GM23338 (cell line): ENCODE measurements at regions not wholly inside any gene's neighbourhood (a gene's known extent, or its start where the extent isn't known, plus 50 kb on each side); places are given as distances from the start of the nearest gene placed in this dataset.

Source experiments
- ATAC-seq: fragments of 200-7000 bp; cut with Tn5 transposase; 3 replicates; pipeline ENCODE4 v1.9.1; 2020
- DNase-seq: peaks from one replicate; pipeline ENCODE4 v3.0.0-alpha.2; 2015; ENCODE audit warnings: low spot score
- H2AFZ ChIP-seq: fragments of 200-600 bp; sonication (generic); 2 replicates; pipeline ENCODE4 v1.8.0; 2016; ENCODE audit warnings: antibody characterized with exemption, mild to moderate bottlenecking, moderate library complexity
- H3F3A ChIP-seq: fragments of 200-600 bp; sonication (generic); replicated peaks from 2 replicates; pipeline ENCODE4 v1.8.0; 2017; ENCODE audit warnings: antibody characterized with exemption, mixed run types, low read depth
- H3K27ac ChIP-seq: fragments of 200-600 bp; sonication (generic); 2 replicates; pipeline ENCODE4 v1.6.1; 2016; ENCODE audit warnings: low read depth
- H3K27me3 ChIP-seq: fragments of 200-600 bp; sonication (generic); 2 replicates; pipeline ENCODE4 v1.8.0; 2016; ENCODE audit warnings: mild to moderate bottlenecking, mixed run types, moderate library complexity; ENCODE audit not compliant: insufficient read depth
- H3K36me3 ChIP-seq: fragments of 200-600 bp; sonication (generic); 2 replicates; pipeline ENCODE4 v1.8.0; 2016; ENCODE audit warnings: mild to moderate bottlenecking; ENCODE audit not compliant: insufficient read depth
- H3K4me1 ChIP-seq: fragments of 200-600 bp; sonication (generic); 2 replicates; pipeline ENCODE4 v1.8.0; 2016; ENCODE audit warnings: mild to moderate bottlenecking, moderate library complexity; ENCODE audit not compliant: insufficient read depth
- H3K4me2 ChIP-seq: fragments of 200-600 bp; sonication (generic); 2 replicates; pipeline ENCODE4 v1.7.1; 2017; ENCODE audit warnings: mixed run types
- H3K4me3 ChIP-seq: fragments of 200-600 bp; sonication (generic); 2 replicates; pipeline ENCODE4 v1.6.1; 2016; ENCODE audit warnings: mixed run types
- H3K79me2 ChIP-seq: fragments of 200-600 bp; sonication (generic); replicated peaks from 2 replicates; pipeline ENCODE4 v1.8.0; 2017; ENCODE audit warnings: mild to moderate bottlenecking; ENCODE audit not compliant: insufficient read depth
- H3K9me2 ChIP-seq: fragments of 200-600 bp; sonication (generic); 2 replicates; pipeline ENCODE4 v1.8.0; 2017; ENCODE audit not compliant: insufficient read depth
- H4K20me1 ChIP-seq: fragments of 200-600 bp; sonication (generic); replicated peaks from 2 replicates; pipeline ENCODE4 v1.8.0; 2017; ENCODE audit warnings: mild to moderate bottlenecking; ENCODE audit not compliant: insufficient read depth
- H3K27ac Mint-ChIP-seq: 2 replicates; pipeline ENCODE4 v1.8.0; 2020; ENCODE audit warnings: inconsistent platforms, mild to moderate bottlenecking, moderate library complexity, mixed read lengths
- H3K27me3 Mint-ChIP-seq: 3 replicates; pipeline ENCODE4 v1.8.0; 2022; ENCODE audit warnings: low read depth, mild to moderate bottlenecking, moderate library complexity, mixed read lengths, inconsistent platforms; ENCODE audit not compliant: insufficient read depth, poor library complexity
- H3K36me3 Mint-ChIP-seq: 3 replicates; pipeline ENCODE4 v1.8.0; 2021; ENCODE audit warnings: low read depth, mild to moderate bottlenecking, inconsistent platforms, moderate library complexity, mixed read lengths
- H3K4me1 Mint-ChIP-seq: 3 replicates; pipeline ENCODE4 v1.8.0; 2020; ENCODE audit warnings: mild to moderate bottlenecking, inconsistent platforms, mixed read lengths
- H3K4me3 Mint-ChIP-seq: 3 replicates; pipeline ENCODE4 v1.8.0; 2021; ENCODE audit warnings: moderate library complexity, mild to moderate bottlenecking, inconsistent platforms, mixed read lengths
- H3K9me3 Mint-ChIP-seq: 3 replicates; pipeline ENCODE4 v1.8.0; 2020; ENCODE audit warnings: moderate library complexity, mild to moderate bottlenecking, inconsistent platforms, mixed read lengths
- CREB1 ChIP-seq: fragments of 250-450 bp; sonication (Bioruptor Pico); IDR thresholded peaks from 2 replicates; pipeline ENCODE4 v1.5.0; 2020; ENCODE audit warnings: low read depth, mild to moderate bottlenecking, moderate library complexity
- CTCF ChIP-seq, 2 experiments: fragments of 200-600 bp in 1 of 2; sonication (generic) in 1 of 2; conservative IDR thresholded peaks; 2 replicates each; pipeline versions ENCODE4 v1.5.1 to v1.6.1; 2016 to 2017; ENCODE audit warnings: antibody characterized with exemption in 2 of 2, low read depth in 2 of 2, mild to moderate bottlenecking in 2 of 2, moderate library complexity in 1 of 2
- EZH2 ChIP-seq: fragments of 200-600 bp; sonication (generic); IDR thresholded peaks from one replicate; pipeline ENCODE4 v1.8.0; 2017; ENCODE audit warnings: antibody characterized with exemption, mild to moderate bottlenecking, low read depth; ENCODE audit not compliant: unreplicated experiment
- EZH2phosphoT487 ChIP-seq: fragments of 200-600 bp; sonication (generic); IDR thresholded peaks from one replicate; pipeline ENCODE4 v1.8.1; 2018; ENCODE audit warnings: antibody characterized with exemption; ENCODE audit not compliant: unreplicated experiment
- JUNB ChIP-seq: IDR thresholded peaks from one replicate; pipeline ENCODE4 v1.6.1; 2016; ENCODE audit warnings: antibody characterized with exemption; ENCODE audit not compliant: unreplicated experiment
- NANOG ChIP-seq: IDR thresholded peaks from 2 replicates; pipeline ENCODE4 v1.6.1; 2016; ENCODE audit warnings: antibody characterized with exemption, borderline replicate concordance
- POLR2AphosphoS5 ChIP-seq: IDR thresholded peaks from 2 replicates; pipeline ENCODE4 v1.6.1; 2016; ENCODE audit warnings: antibody characterized with exemption, low read depth
- STAT1 ChIP-seq: IDR thresholded peaks from one replicate; pipeline ENCODE4 v1.6.1; 2016; ENCODE audit warnings: antibody characterized with exemption; ENCODE audit not compliant: unreplicated experiment
- ZNF114 ChIP-seq: fragments of 250-450 bp; sonication (Bioruptor Pico); IDR thresholded peaks from 2 replicates; pipeline ENCODE4 v1.5.0; 2020; ENCODE audit warnings: mild to moderate bottlenecking, moderate library complexity
- ZNF331 ChIP-seq: fragments of 250-450 bp; sonication (Bioruptor Pico); IDR thresholded peaks from 2 replicates; pipeline ENCODE4 v1.5.0; 2020; ENCODE audit warnings: low read depth, mild to moderate bottlenecking, moderate library complexity
- TF ChIP-seq, protein P1 (sequence below): IDR thresholded peaks from 2 replicates; pipeline ENCODE4 v1.6.1; 2016; ENCODE audit warnings: antibody characterized with exemption
- TF ChIP-seq, protein P2 (sequence below): IDR thresholded peaks from one replicate; pipeline ENCODE4 v1.6.1; 2018; ENCODE audit warnings: antibody characterized with exemption; ENCODE audit not compliant: unreplicated experiment
- TF ChIP-seq, protein P3 (sequence below): fragments of 250-450 bp; sonication (Bioruptor Pico); IDR thresholded peaks from 2 replicates; pipeline ENCODE4 v1.5.0; 2020; ENCODE audit warnings: mild to moderate bottlenecking, moderate library complexity

DNA sequence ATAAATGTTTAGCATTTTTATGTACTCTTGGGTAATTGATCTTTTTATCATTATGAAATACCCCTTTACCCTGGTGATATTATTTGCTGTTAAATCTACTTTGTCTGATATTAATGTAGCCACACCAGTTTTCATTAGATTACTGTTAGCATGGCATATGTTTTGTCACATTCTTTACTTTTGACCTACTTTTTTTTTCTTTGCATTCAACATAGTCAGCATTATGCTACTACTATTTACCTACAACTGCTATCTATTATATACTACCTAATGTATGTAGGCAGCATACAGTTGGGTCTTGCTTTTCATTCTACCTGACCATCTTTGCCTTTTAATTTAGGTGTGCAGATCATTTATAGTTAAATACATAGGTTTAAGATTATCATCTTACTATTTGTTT lies 1429.6 kb upstream of the ALCAM start:
- DNase-seq (no peak), ATAC-seq (no peak)
- Histone ChIP-seq H3K9me2 (no peaks in the 10 kb centered on the region), H3K4me3 (no peak overlapping the region), H2AFZ (no peak overlapping the region), H4K20me1 (no peaks in the 10 kb centered on the region), H3K36me3 (no peaks in the 10 kb centered on the region), H3K27me3 (no peaks in the 10 kb centered on the region), H3F3A (no peaks in the 10 kb centered on the region), H3K79me2 (no peaks in the 10 kb centered on the region), H3K4me1 (no peaks in the 10 kb centered on the region), H3K4me2 (no peak overlapping the region), H3K27ac (no peak overlapping the region)
- Mint-ChIP-seq H3K27me3 (no peaks in the 10 kb centered on the region), H3K27ac (no peak overlapping the region), H3K4me3 (no peak overlapping the region), H3K4me1 (no peaks in the 10 kb centered on the region), H3K36me3 (no peaks in the 10 kb centered on the region; the same call in 2 of the 3 replicates), H3K9me3 (peaks cover 4% of the 10 kb centered on the region; the same call in 2 of the 3 replicates)
- TF ChIP-seq, protein P1, sequence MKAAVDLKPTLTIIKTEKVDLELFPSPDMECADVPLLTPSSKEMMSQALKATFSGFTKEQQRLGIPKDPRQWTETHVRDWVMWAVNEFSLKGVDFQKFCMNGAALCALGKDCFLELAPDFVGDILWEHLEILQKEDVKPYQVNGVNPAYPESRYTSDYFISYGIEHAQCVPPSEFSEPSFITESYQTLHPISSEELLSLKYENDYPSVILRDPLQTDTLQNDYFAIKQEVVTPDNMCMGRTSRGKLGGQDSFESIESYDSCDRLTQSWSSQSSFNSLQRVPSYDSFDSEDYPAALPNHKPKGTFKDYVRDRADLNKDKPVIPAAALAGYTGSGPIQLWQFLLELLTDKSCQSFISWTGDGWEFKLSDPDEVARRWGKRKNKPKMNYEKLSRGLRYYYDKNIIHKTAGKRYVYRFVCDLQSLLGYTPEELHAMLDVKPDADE = no peak
- TF ChIP-seq JUNB (no peak), STAT1 (no peak), EZH2phosphoT487 (no peak), EZH2 (no peak), CREB1 (CRISPR knock-in tag) (no peak), ZNF114 (CRISPR knock-in tag) (no peak), POLR2AphosphoS5 (no peak), CTCF (conservative IDR thresholded peaks at IDR 0.05; ENCODE audit: low read depth in 2 of 2) (no peak), NANOG (no peak), ZNF331 (CRISPR knock-in tag) (no peak)
- TF ChIP-seq, protein P2, sequence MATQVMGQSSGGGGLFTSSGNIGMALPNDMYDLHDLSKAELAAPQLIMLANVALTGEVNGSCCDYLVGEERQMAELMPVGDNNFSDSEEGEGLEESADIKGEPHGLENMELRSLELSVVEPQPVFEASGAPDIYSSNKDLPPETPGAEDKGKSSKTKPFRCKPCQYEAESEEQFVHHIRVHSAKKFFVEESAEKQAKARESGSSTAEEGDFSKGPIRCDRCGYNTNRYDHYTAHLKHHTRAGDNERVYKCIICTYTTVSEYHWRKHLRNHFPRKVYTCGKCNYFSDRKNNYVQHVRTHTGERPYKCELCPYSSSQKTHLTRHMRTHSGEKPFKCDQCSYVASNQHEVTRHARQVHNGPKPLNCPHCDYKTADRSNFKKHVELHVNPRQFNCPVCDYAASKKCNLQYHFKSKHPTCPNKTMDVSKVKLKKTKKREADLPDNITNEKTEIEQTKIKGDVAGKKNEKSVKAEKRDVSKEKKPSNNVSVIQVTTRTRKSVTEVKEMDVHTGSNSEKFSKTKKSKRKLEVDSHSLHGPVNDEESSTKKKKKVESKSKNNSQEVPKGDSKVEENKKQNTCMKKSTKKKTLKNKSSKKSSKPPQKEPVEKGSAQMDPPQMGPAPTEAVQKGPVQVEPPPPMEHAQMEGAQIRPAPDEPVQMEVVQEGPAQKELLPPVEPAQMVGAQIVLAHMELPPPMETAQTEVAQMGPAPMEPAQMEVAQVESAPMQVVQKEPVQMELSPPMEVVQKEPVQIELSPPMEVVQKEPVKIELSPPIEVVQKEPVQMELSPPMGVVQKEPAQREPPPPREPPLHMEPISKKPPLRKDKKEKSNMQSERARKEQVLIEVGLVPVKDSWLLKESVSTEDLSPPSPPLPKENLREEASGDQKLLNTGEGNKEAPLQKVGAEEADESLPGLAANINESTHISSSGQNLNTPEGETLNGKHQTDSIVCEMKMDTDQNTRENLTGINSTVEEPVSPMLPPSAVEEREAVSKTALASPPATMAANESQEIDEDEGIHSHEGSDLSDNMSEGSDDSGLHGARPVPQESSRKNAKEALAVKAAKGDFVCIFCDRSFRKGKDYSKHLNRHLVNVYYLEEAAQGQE = no peak
- TF ChIP-seq, protein P3, sequence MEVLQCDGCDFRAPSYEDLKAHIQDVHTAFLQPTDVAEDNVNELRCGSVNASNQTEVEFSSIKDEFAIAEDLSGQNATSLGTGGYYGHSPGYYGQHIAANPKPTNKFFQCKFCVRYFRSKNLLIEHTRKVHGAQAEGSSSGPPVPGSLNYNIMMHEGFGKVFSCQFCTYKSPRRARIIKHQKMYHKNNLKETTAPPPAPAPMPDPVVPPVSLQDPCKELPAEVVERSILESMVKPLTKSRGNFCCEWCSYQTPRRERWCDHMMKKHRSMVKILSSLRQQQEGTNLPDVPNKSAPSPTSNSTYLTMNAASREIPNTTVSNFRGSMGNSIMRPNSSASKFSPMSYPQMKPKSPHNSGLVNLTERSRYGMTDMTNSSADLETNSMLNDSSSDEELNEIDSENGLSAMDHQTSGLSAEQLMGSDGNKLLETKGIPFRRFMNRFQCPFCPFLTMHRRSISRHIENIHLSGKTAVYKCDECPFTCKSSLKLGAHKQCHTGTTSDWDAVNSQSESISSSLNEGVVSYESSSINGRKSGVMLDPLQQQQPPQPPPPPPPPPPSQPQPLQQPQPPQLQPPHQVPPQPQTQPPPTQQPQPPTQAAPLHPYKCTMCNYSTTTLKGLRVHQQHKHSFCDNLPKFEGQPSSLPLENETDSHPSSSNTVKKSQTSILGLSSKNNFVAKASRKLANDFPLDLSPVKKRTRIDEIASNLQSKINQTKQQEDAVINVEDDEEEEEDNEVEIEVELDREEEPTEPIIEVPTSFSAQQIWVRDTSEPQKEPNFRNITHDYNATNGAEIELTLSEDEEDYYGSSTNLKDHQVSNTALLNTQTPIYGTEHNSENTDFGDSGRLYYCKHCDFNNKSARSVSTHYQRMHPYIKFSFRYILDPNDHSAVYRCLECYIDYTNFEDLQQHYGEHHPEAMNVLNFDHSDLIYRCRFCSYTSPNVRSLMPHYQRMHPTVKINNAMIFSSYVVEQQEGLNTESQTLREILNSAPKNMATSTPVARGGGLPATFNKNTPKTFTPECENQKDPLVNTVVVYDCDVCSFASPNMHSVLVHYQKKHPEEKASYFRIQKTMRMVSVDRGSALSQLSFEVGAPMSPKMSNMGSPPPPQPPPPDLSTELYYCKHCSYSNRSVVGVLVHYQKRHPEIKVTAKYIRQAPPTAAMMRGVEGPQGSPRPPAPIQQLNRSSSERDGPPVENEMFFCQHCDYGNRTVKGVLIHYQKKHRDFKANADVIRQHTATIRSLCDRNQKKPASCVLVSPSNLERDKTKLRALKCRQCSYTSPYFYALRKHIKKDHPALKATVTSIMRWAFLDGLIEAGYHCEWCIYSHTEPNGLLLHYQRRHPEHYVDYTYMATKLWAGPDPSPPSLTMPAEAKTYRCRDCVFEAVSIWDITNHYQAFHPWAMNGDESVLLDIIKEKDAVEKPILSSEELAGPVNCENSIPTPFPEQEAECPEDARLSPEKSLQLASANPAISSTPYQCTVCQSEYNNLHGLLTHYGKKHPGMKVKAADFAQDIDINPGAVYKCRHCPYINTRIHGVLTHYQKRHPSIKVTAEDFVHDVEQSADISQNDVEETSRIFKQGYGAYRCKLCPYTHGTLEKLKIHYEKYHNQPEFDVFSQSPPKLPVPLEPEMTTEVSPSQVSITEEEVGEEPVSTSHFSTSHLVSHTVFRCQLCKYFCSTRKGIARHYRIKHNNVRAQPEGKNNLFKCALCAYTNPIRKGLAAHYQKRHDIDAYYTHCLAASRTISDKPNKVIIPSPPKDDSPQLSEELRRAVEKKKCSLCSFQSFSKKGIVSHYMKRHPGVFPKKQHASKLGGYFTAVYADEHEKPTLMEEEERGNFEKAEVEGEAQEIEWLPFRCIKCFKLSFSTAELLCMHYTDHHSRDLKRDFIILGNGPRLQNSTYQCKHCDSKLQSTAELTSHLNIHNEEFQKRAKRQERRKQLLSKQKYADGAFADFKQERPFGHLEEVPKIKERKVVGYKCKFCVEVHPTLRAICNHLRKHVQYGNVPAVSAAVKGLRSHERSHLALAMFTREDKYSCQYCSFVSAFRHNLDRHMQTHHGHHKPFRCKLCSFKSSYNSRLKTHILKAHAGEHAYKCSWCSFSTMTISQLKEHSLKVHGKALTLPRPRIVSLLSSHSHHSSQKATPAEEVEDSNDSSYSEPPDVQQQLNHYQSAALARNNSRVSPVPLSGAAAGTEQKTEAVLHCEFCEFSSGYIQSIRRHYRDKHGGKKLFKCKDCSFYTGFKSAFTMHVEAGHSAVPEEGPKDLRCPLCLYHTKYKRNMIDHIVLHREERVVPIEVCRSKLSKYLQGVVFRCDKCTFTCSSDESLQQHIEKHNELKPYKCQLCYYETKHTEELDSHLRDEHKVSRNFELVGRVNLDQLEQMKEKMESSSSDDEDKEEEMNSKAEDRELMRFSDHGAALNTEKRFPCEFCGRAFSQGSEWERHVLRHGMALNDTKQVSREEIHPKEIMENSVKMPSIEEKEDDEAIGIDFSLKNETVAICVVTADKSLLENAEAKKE = no peak
